Neural crest cell (in vitro differentiated cells): ENCODE measurements at regions not wholly inside any gene's neighbourhood (a gene's known extent, or its start where the extent isn't known, plus 50 kb on each side); places are given as distances from the start of the nearest gene placed in this dataset.

Experiments used
- DNase-seq: peaks from one replicate; pipeline ENCODE4 v3.0.0; 2021; ENCODE audit warnings: low read depth, mixed read lengths, low spot score
- H3K27ac Mint-ChIP-seq: one replicate; pipeline ENCODE4 v1.8.0; 2021; ENCODE audit warnings: mild to moderate bottlenecking, mixed read lengths; ENCODE audit not compliant: unreplicated experiment
- H3K27me3 Mint-ChIP-seq: 2 replicates; pipeline ENCODE4 v1.8.0; 2021; ENCODE audit warnings: low read depth, mild to moderate bottlenecking, mixed read lengths
- H3K36me3 Mint-ChIP-seq: 2 replicates; pipeline ENCODE4 v1.8.0; 2021; ENCODE audit warnings: low read depth, mild to moderate bottlenecking, mixed read lengths
- H3K4me1 Mint-ChIP-seq: 2 replicates; pipeline ENCODE4 v1.8.0; 2021; ENCODE audit warnings: mixed read lengths
- H3K4me3 Mint-ChIP-seq: one replicate; pipeline ENCODE4 v1.8.0; 2021; ENCODE audit warnings: mild to moderate bottlenecking, mixed read lengths
- H3K9me3 Mint-ChIP-seq: 2 replicates; pipeline ENCODE4 v1.8.0; 2021; ENCODE audit warnings: mixed read lengths
- TF ChIP-seq, protein P1 (sequence below): fragments of 200-600 bp; sonication (generic); conservative IDR thresholded peaks from 2 replicates; pipeline ENCODE4 v1.5.0; 2021; ENCODE audit warnings: antibody characterized with exemption, mild to moderate bottlenecking

DNA sequence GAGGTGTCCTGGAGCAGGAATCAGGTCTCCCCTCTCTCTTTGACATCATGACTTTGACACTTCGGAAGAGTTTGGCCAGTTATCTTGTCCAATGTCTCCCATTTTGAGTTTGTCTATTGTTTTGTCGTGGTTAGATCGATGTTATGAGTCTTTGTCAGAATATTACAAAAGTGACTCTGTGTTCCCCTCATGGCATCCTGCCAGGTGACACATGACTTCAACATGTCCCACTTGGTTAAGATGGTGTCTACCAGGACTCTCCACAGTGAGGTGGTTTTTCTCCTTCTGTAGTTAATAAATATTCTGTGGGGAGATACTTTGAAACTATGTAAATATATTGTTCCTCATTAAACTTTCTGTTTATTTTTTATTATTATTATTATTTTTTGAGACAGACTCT lies 76.6 kb upstream of the BZW1 start:
- TF ChIP-seq, protein P1, sequence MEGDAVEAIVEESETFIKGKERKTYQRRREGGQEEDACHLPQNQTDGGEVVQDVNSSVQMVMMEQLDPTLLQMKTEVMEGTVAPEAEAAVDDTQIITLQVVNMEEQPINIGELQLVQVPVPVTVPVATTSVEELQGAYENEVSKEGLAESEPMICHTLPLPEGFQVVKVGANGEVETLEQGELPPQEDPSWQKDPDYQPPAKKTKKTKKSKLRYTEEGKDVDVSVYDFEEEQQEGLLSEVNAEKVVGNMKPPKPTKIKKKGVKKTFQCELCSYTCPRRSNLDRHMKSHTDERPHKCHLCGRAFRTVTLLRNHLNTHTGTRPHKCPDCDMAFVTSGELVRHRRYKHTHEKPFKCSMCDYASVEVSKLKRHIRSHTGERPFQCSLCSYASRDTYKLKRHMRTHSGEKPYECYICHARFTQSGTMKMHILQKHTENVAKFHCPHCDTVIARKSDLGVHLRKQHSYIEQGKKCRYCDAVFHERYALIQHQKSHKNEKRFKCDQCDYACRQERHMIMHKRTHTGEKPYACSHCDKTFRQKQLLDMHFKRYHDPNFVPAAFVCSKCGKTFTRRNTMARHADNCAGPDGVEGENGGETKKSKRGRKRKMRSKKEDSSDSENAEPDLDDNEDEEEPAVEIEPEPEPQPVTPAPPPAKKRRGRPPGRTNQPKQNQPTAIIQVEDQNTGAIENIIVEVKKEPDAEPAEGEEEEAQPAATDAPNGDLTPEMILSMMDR = no peak
- no peak for DNase-seq
- H3K27me3 Mint-ChIP-seq = peaks cover 47% of the 10 kb centered on the region
- no peak overlapping the region for H3K4me3 Mint-ChIP-seq
- H3K27ac Mint-ChIP-seq = no peak overlapping the region
- no peaks in the 10 kb centered on the region for H3K9me3 Mint-ChIP-seq
- H3K36me3 Mint-ChIP-seq = no peaks in the 10 kb centered on the region
- H3K4me1 Mint-ChIP-seq = no peaks in the 10 kb centered on the region

GRCh38 chr2:200736646-200737274 lies 75.0 kb upstream of the BZW1 start:
- peaks cover 35% of the 10 kb centered on the region for H3K27me3 Mint-ChIP-seq
- no peaks in the 10 kb centered on the region for H3K36me3 Mint-ChIP-seq
- no peak overlapping the region for H3K4me3 Mint-ChIP-seq
- no peak overlapping the region for H3K27ac Mint-ChIP-seq
- no peak for DNase-seq
- H3K9me3 Mint-ChIP-seq = no peaks in the 10 kb centered on the region
- H3K4me1 Mint-ChIP-seq = no peaks in the 10 kb centered on the region
- TF ChIP-seq, protein P1 = no peak

GRCh38 chr2:200737585-200737984 lies 74.1 kb upstream of the BZW1 start:
- TF ChIP-seq, protein P1 = no peak
- Mint-ChIP-seq H3K27ac (no peak overlapping the region), H3K9me3 (no peaks in the 10 kb centered on the region), H3K4me3 (no peak overlapping the region), H3K4me1 (no peaks in the 10 kb centered on the region), H3K27me3 (peaks cover 29% of the 10 kb centered on the region), H3K36me3 (no peaks in the 10 kb centered on the region)
- no peak for DNase-seq

GRCh38 chr2:200738590-200738989 lies 73.1 kb upstream of the BZW1 start:
- TF ChIP-seq, protein P1 = no peak
- no peaks in the 10 kb centered on the region for H3K36me3 Mint-ChIP-seq

DNA sequence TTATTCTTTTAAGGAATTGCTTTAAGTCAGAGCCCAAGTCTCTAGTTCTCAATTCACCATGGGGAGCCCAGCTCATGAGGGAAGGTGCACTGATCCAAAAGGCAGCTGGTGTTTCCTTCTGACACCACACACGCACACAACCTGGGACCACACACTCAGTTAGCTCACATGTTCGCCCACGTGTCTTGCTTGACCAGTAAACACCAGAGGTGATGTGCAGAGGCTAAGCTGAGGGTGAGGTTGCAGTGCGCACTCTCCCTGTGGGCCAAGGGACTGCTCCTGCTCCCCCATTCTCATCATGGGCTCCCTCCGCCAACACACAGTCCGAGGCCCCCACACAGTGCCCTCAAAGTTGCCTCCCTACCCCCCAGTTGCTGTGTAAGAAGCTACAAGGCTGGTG lies 70.8 kb upstream of the BZW1 start:
- H3K27ac Mint-ChIP-seq = no peak overlapping the region
- H3K4me3 Mint-ChIP-seq = no peak overlapping the region
- H3K9me3 Mint-ChIP-seq = no peaks in the 10 kb centered on the region
- peaks cover 15% of the 10 kb centered on the region for H3K27me3 Mint-ChIP-seq
- H3K36me3 Mint-ChIP-seq = no peaks in the 10 kb centered on the region
- TF ChIP-seq, protein P1 = no peak
- DNase-seq = no peak
- H3K4me1 Mint-ChIP-seq = no peaks in the 10 kb centered on the region

More at GRCh38 chr2:200738590-200738989, 73.1 kb upstream of the BZW1 start:
- Mint-ChIP-seq H3K27ac (no peak overlapping the region), H3K27me3 (peaks cover 21% of the 10 kb centered on the region), H3K4me1 (no peaks in the 10 kb centered on the region), H3K9me3 (no peaks in the 10 kb centered on the region), H3K4me3 (no peak overlapping the region)
- no peak for DNase-seq
